HUES48 (cell line): ENCODE measurements at regions not wholly inside any gene's neighbourhood (a gene's known extent, or its start where the extent isn't known, plus 50 kb on each side); places are given as distances from the start of the nearest gene placed in this dataset.
A peak's percentile ranks its signal among the peaks of the same experiment; 100 is the strongest.

ENCODE experiments used
- H3K27ac ChIP-seq: one replicate; pipeline ENCODE4 v1.7.0; 2013; ENCODE audit warnings: low read depth, low read length, inconsistent platforms
- H3K27me3 ChIP-seq: 2 replicates; pipeline ENCODE4 v1.6.1; 2013; ENCODE audit warnings: mild to moderate bottlenecking, low read length; ENCODE audit not compliant: control insufficient read depth, insufficient read depth
- H3K36me3 ChIP-seq: 2 replicates; pipeline ENCODE4 v1.6.1; 2013; ENCODE audit warnings: low read length; ENCODE audit not compliant: control insufficient read depth, insufficient read depth
- H3K4me1 ChIP-seq: 2 replicates; pipeline ENCODE4 v1.6.1; 2013; ENCODE audit warnings: mild to moderate bottlenecking, low read length; ENCODE audit not compliant: control insufficient read depth, insufficient read depth
- H3K4me3 ChIP-seq: 2 replicates; pipeline ENCODE4 v1.5.1; 2013; ENCODE audit warnings: mild to moderate bottlenecking, low read depth, low read length
- H3K9ac ChIP-seq: 2 replicates; pipeline ENCODE4 v1.6.1; 2013; ENCODE audit warnings: mild to moderate bottlenecking, low read depth, low read length, moderate library complexity
- H3K9me3 ChIP-seq: 2 replicates; pipeline ENCODE4 v1.6.1; 2013; ENCODE audit warnings: low read length; ENCODE audit not compliant: control insufficient read depth, insufficient read depth

- H3K9me3 ChIP-seq, result no peaks in the 10 kb centered on the region
- no peak overlapping the region for H3K9ac ChIP-seq
- no peak overlapping the region for H3K27ac ChIP-seq
- no peak overlapping the region for H3K4me3 ChIP-seq
- H3K27me3 ChIP-seq, result no peaks in the 10 kb centered on the region
- H3K4me1 ChIP-seq, result peaks cover 21% of the 10 kb centered on the region
- H3K36me3 ChIP-seq, result no peaks in the 10 kb centered on the region
Observed at GRCh38 chr5:168214886-168215285, 76.6 kb upstream of the WWC1 start.

- no peaks in the 10 kb centered on the region for H3K36me3 ChIP-seq
- H3K4me3 ChIP-seq, result no peak overlapping the region
- H3K9me3 ChIP-seq, result no peaks in the 10 kb centered on the region
- H3K9ac ChIP-seq, result no peak overlapping the region
- no peaks in the 10 kb centered on the region for H3K27me3 ChIP-seq
- H3K27ac ChIP-seq, result peak overlapping the region; percentile 5
- peaks cover 21% of the 10 kb centered on the region for H3K4me1 ChIP-seq
Observed at GRCh38 chr5:168215646-168216045, 75.8 kb upstream of the WWC1 start.

GRCh38 chr5:168216989-168217388, 74.5 kb upstream of the WWC1 start:
- H3K9ac ChIP-seq, result no peak overlapping the region
- no peaks in the 10 kb centered on the region for H3K36me3 ChIP-seq
- H3K9me3 ChIP-seq, result no peaks in the 10 kb centered on the region
- H3K4me1 ChIP-seq, result peaks cover 21% of the 10 kb centered on the region
- no peaks in the 10 kb centered on the region for H3K27me3 ChIP-seq
- no peak overlapping the region for H3K4me3 ChIP-seq
- no peak overlapping the region for H3K27ac ChIP-seq

DNA sequence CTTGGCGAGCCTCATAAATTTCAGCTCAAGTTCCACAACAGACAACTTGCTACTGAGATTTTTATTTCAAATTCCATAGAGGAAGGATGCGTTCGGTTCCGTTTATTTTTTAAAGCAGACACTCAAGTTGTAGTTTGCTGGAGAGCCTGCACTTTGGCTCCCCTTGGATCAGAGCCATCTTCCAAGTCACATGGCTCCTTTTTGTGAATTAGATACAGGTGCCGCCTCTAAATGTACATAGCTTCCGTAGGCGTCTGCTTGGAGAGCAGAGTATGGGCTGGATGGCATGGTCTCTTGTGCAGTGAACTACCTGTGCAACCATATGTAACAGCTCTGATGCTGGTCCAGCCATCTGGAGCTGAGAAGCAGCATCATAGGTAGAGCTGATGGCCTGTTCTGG, 73.9 kb upstream of the WWC1 start:
- Histone ChIP-seq H3K4me1 (peaks cover 21% of the 10 kb centered on the region), H3K36me3 (no peaks in the 10 kb centered on the region), H3K9ac (no peak overlapping the region), H3K27ac (no peak overlapping the region), H3K27me3 (no peaks in the 10 kb centered on the region), H3K9me3 (no peaks in the 10 kb centered on the region), H3K4me3 (no peak overlapping the region)

DNA sequence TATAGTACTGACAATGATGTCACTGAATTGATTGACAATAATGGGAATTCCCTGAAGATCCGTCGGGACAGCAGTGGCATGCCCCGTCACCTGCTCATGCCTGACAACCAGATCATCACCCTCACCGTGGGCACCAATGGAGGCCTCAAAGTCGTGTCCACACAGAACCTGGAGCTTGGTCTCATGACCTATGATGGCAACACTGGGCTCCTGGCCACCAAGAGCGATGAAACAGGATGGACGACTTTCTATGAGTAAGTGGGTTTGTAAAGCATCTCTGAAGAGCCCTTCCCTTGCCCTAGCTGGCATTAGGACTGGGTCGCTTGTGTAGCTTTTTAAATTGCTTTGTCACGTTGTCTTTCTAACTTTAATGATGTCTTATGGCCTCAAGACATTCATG, 72.7 kb upstream of the WWC1 start:
- no peaks in the 10 kb centered on the region for H3K36me3 ChIP-seq
- no peak overlapping the region for H3K27ac ChIP-seq
- H3K9ac ChIP-seq, result no peak overlapping the region
- H3K4me1 ChIP-seq, result peaks cover 21% of the 10 kb centered on the region
- no peaks in the 10 kb centered on the region for H3K27me3 ChIP-seq
- H3K9me3 ChIP-seq, result no peaks in the 10 kb centered on the region
- no peak overlapping the region for H3K4me3 ChIP-seq

- H3K9ac ChIP-seq, result no peak overlapping the region
- H3K4me1 ChIP-seq, result peaks cover 21% of the 10 kb centered on the region
- H3K9me3 ChIP-seq, result no peaks in the 10 kb centered on the region
- H3K4me3 ChIP-seq, result no peak overlapping the region
- H3K27me3 ChIP-seq, result no peaks in the 10 kb centered on the region
- H3K36me3 ChIP-seq, result no peaks in the 10 kb centered on the region
- H3K27ac ChIP-seq, result no peak overlapping the region
Observed at GRCh38 chr5:168219515-168220410, 71.7 kb upstream of the WWC1 start.

- H3K4me1 ChIP-seq, result peaks cover 6% of the 10 kb centered on the region
- H3K9me3 ChIP-seq, result no peaks in the 10 kb centered on the region
- no peaks in the 10 kb centered on the region for H3K36me3 ChIP-seq
- no peak overlapping the region for H3K27ac ChIP-seq
- H3K9ac ChIP-seq, result no peak overlapping the region
- no peak overlapping the region for H3K4me3 ChIP-seq
- no peaks in the 10 kb centered on the region for H3K27me3 ChIP-seq
Observed at GRCh38 chr5:168224085-168224484, 67.4 kb upstream of the WWC1 start.

DNA sequence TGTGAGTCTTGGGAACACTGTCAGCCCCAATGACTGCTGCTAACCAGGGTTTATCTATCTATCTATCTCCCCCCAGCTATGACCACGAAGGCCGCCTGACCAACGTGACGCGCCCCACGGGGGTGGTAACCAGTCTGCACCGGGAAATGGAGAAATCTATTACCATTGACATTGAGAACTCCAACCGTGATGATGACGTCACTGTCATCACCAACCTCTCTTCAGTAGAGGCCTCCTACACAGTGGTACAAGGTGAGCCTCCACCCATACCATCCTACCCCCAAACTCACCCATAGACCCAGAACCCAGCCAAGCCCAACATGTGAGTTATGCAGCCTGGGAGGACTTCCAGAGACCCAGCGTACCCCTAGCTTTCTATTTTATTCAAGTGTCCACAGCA, 65.4 kb upstream of the WWC1 start:
- H3K27ac ChIP-seq, result no peak overlapping the region
- H3K4me1 ChIP-seq, result no peaks in the 10 kb centered on the region
- H3K36me3 ChIP-seq, result no peaks in the 10 kb centered on the region
- no peak overlapping the region for H3K4me3 ChIP-seq
- H3K9me3 ChIP-seq, result no peaks in the 10 kb centered on the region
- H3K9ac ChIP-seq, result no peak overlapping the region
- no peaks in the 10 kb centered on the region for H3K27me3 ChIP-seq

- H3K9me3 ChIP-seq, result no peaks in the 10 kb centered on the region
- no peak overlapping the region for H3K4me3 ChIP-seq
- H3K9ac ChIP-seq, result no peak overlapping the region
- no peaks in the 10 kb centered on the region for H3K27me3 ChIP-seq
- no peaks in the 10 kb centered on the region for H3K36me3 ChIP-seq
- no peaks in the 10 kb centered on the region for H3K4me1 ChIP-seq
- no peak overlapping the region for H3K27ac ChIP-seq
Observed at GRCh38 chr5:168227001-168227400, 64.4 kb upstream of the WWC1 start.

- no peak overlapping the region for H3K4me3 ChIP-seq
- H3K27me3 ChIP-seq, result no peaks in the 10 kb centered on the region
- no peaks in the 10 kb centered on the region for H3K9me3 ChIP-seq
- no peaks in the 10 kb centered on the region for H3K4me1 ChIP-seq
- H3K27ac ChIP-seq, result no peak overlapping the region
- H3K9ac ChIP-seq, result no peak overlapping the region
- no peaks in the 10 kb centered on the region for H3K36me3 ChIP-seq
Observed at GRCh38 chr5:168227973-168228615, 63.4 kb upstream of the WWC1 start.

DNA sequence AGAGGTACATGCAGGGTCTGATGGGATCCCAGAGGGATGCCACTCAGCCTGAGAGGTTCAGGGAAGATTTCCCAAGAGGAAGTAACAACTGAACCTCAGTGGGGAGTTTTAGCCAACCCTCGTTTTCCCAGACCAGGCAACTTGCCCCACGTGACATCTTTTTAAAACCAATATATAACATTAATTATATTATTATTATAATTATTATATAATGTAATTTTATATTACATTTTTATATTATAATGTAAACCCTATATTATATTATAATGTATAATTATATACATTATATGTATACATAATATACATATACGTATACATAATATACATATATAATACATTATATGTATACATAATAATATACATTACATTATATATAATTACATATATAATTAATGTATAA, 62.8 kb upstream of the WWC1 start:
- no peaks in the 10 kb centered on the region for H3K9me3 ChIP-seq
- no peaks in the 10 kb centered on the region for H3K27me3 ChIP-seq
- no peak overlapping the region for H3K27ac ChIP-seq
- H3K4me1 ChIP-seq, result no peaks in the 10 kb centered on the region
- no peaks in the 10 kb centered on the region for H3K36me3 ChIP-seq
- H3K4me3 ChIP-seq, result no peak overlapping the region
- H3K9ac ChIP-seq, result no peak overlapping the region
